Colon (tissue), 2 donors: ENCODE measurements at regions not wholly inside any gene's neighbourhood (a gene's known extent, or its start where the extent isn't known, plus 50 kb on each side); places are given as distances from the start of the nearest gene placed in this dataset.

Source experiments
- FAIRE-seq: peaks from 2 replicates; lab custom pipeline; 2012; peaks lifted over from hg19 to GRCh38; lab: Jason Lieb, UNC
- donor health status: control.
- donor health status: control.

DNA sequence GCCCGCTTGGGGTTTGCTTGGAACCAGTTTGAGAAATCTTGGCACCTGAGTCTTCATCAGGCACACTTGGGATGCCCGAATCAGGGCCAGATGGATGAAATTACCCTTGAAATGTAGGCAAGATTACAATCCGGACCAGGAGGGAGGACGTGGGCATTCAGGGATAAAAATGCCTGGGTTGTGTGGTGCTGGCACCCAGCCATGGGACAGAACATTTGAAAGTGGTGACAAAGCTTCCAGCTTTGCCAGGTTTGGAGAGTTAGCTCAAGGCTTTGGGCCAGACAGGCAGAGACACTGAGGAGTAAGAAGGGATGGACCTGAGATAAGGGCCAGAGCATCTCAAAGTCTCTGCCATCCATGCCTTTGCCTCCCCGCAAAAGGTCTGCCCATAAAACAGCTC is 182.2 kb downstream of the TTC32 start:
- no peak for FAIRE-seq

DNA sequence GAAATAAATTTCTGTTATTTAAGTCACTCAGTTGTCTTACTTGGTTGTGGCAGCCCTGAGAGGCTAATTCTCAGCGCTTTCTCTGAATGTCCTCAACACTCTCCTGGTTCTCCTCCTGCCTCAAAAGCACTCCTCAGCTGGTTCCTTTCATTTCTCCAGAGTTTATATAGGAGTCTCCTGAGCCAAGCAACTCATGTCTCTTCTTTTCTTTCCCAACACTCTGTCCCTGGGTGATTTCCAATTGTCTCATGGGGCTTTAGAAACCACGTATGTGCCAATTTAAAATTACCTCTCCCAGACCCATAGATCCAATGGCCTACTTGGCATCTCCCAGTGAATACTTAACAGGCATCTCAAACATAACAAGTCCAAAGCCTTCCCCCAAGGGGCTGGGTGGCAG is 184.3 kb downstream of the TTC32 start:
- no peak for FAIRE-seq

GRCh38 chr2:19714926-19715325 is 186.9 kb downstream of the TTC32 start:
- FAIRE-seq = no peak

DNA sequence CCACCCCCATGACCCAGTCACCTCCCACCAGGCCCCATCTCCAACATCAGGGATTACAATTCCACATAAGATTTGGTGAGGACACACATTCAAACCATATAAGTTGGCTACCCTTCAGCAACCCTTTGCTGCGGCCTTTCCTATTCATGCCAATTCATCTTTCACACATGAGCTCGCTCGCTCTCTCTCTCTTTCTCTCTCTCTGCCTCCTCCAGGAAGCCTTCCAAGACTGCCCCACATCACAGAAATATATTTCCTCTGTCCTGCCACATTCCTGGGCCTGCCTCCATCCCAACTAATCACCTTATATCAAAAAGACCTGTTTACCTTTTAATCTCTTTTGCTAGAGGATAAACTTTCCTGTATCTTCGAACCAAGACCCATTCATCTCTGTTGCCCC is 188.9 kb downstream of the TTC32 start:
- no peak for FAIRE-seq

- no peak for FAIRE-seq
These were observed 190.1 kb downstream of the TTC32 start for GRCh38 chr2:19711470-19712372.

- no peak for FAIRE-seq
These were observed 191.6 kb downstream of the TTC32 start for GRCh38 chr2:19710230-19710629.

DNA sequence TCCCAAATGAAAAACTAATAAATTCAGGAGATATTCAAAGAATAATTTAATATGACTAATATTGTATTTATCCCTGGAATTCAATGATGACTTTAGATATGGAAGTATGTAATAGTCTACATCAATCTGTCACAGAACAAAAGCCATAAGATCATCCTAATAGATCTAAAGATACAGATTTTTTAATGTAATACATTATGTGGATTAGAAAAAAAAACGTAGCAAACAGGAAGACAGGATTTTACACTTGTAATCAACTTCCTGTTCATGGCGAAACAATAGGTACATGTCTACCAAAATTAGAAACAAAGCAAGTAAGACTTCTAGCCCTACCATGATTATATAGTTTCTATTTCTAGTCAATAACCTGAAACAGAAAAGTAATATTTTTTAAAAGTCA is 192.2 kb downstream of the TTC32 start:
- no peak for FAIRE-seq

DNA sequence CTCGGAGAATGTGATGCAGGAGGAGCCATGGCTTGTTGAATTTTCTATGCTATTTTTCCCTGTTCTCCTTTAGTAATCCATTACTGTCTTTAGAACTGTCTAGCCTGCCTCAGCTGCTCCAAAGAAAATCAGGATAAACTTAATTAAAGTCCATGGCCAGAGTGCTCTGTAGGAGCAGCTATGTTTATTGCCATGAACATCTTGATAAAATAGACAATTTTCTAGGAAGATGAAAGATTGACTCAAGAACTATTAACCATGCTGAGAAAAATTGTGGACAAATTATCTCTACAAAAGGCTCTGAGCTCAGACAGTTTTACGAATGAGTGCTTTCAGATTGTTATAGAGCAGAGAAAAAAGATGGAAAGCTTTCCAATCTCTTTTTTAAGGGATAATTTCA is 193.0 kb downstream of the TTC32 start:
- no peak for FAIRE-seq

DNA sequence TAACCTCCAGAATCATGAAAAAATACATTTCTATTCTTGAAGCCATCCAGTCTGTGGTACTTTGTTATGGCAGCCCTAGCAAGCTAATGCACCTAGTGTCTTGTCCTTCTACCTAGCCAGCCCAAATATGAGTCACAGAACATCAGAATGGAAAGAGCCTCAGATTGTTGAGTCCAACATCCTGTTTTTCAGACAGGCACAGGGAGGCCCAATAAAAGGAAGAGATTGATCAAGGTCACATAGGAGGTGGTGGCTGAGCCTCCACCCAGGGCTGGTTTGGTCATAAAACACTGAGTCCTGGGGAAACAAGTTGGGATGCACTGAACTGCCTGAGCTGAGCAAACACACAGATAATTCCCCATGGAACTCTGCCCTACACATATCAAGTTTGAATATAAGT is 195.5 kb downstream of the TTC32 start:
- FAIRE-seq = no peak

- no peak for FAIRE-seq
These were observed 199.5 kb downstream of the TTC32 start for GRCh38 chr2:19702267-19702666.

DNA sequence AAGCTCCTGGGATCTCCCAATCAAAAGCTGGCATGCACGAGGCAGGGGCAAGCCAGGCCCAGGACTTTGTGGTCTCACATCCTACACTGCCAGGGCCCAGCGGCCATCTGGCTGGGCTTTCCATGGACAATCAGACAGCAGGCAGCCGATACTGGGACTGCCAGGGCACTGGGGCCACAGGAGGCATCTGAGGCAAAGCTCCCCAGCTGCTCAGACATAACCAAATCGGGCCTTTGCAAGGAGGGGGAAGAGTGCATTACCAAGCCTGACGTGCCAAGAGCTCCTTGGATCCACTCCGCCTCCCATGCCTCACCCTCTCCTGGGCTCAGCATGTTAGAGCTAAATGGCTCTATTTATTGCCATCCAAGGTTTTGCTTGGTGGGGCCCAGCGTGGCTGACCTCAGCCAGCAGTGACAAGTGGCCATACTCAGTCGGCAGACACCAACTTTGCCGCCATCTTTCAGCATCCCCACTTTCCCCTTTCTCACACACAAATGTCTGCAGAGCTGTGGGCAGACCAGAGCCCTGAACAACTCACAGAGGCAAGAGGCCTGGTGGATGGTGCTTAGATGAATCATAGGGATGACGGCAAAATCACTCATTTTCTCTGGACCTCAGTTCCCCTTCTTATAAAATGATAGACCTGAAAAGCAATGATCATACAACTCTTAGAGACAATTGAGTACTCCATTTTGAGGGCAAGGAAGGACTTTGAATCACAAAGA is 200.8 kb downstream of the TTC32 start:
- no peak for FAIRE-seq

- FAIRE-seq = no peak
These were observed 204.7 kb downstream of the TTC32 start for GRCh38 chr2:19697131-19697530.

GRCh38 chr2:19695706-19696105 is 206.1 kb downstream of the TTC32 start:
- no peak for FAIRE-seq

DNA sequence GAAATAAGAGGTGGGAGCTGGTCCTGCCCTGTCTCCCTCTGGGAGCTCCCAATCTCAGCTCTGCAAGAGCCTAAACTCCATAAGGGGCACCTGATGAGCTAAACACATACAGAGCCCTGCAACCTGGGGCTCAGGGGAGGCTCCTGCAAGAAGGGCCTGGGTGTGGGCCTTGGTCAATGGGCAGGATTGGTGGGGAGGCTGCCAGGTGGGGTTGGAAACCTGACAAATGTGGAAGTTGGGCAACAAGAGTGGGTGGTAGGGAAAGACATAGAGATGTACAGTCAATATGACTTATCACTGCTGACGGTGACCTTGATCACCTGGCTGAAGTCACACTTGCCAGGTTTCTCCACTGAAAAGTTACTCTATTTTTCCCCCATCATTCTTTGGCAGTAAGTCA is 209.9 kb downstream of the TTC32 start:
- no peak for FAIRE-seq

GRCh38 chr2:19690429-19690828 is 211.4 kb downstream of the TTC32 start:
- no peak for FAIRE-seq

GRCh38 chr2:19689646-19690168 is 212.1 kb downstream of the TTC32 start:
- no peak for FAIRE-seq

DNA sequence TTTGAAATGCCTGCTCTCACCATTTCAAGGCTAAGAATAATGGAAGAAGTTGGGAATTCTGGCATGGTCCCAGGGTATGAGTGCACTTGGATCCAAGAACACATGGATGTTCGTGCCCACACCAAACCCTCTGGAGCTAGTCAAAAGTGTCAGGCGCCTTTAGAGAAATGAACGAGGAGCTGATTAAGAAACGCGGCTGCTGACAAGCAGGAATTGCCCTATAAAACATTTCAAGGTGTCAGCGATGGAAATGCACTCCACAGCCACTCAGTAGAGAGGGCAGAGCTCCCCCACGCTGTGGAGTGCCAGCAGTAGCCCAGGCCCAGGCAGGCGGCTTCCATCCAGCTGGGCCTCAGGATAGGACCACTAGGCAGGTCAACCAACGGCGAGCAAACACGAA is 213.7 kb downstream of the TTC32 start:
- FAIRE-seq = no peak

DNA sequence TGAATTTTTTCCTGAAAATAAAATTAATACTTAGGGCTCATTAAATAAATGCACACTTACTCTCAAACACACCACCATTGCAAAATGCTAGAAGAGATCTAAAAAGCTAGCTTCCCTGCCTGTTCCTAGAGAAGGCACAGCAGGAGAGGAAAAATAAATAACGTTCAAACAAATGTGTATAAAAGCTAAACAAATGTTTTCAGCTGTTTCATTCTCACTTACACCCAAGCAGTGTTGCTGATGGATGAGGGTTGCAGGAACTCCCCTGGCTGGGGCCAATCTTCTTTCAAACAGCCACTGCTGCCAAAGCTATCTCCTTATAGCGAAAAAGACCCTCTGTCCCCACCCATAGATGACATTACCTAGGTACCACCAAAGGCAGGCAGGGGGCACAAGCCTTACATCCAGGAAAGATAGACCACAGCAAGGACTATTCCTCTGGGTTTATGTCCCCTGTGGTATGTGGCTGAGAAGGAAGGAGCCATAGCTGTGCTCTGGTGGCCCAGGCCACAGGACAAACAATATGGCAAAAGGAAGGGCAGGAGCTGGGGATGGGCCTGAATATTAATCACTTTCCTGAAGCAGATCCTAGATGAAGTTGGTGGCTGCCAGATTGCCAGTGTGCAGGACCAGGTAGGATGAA is 214.6 kb downstream of the TTC32 start:
- FAIRE-seq = no peak

DNA sequence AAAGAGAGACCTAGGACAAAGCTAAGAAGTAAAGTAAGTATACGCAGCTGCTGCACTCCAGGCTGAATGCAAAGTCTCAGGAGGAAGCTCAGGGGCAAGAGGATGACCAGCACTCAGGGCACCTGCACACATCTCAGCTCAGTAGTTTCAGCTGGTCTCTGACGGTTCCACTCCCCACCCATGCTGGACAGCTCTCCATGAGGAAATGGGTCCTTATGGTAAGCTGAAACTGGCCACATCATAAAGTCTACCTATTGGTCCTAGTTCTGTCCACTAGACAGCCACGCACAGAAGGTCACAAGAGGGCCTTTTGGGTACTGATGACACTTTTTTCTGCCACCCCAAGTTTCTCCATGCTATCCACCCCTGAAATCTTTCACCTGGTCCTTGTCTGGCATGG is 215.3 kb downstream of the TTC32 start:
- FAIRE-seq = no peak

- FAIRE-seq = no peak
These were observed 216.1 kb downstream of the TTC32 start for GRCh38 chr2:19685731-19686130.

GRCh38 chr2:19684516-19684915 is 217.3 kb downstream of the TTC32 start:
- FAIRE-seq = no peak

DNA sequence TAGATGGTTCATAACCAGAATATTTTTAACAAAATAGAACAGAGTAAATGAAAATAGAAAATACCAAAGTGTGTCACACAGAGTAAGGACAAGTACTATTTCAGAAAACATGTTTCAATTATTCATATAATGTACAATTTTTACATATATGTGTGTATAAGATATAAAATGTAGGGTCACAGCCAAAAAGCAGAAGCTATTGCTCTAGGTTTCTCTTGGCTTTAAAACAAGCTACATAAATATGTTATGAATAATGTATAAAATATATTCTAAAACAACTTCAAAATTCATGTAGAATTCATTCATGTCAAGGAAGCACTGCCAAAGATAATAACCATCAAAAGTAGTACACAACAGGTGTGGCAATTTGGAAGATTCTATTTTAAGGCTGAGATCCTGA is 218.2 kb downstream of the TTC32 start:
- FAIRE-seq = no peak

- FAIRE-seq = no peak
These were observed 219.3 kb downstream of the TTC32 start for GRCh38 chr2:19682493-19682892.
